ENCODE measurements at regions not wholly inside any gene's neighbourhood (a gene's known extent, or its start where the extent isn't known, plus 50 kb on each side); places are given as distances from the start of the nearest gene placed in this dataset.

GRCh38 chr2:387980-388421 lies 100.1 kb upstream of the ALKAL2 start:
- FAIRE-seq: no peak
- 60% methylated on average over 18 of the region's 18 CpGs for WGBS (ENCODE audit: insufficient coverage, insufficient replicate concordance, low lambda C conversion rate, missing lambda C conversion rate)

GRCh38 chr2:386406-387103 lies 98.7 kb upstream of the ALKAL2 start:
- no peak for ATAC-seq
- Histone ChIP-seq H3K27me3 (replicated peaks in 1 of 2; ENCODE audit: control insufficient read depth in 2 of 2, insufficient read depth in 2 of 2, low read length in 1 of 2) (no peaks in the 10 kb centered on the region), H3K9ac (ENCODE audit: control insufficient read depth, insufficient read depth, low read length) (no peak overlapping the region), H3K36me3 (ENCODE audit: control insufficient read depth in 2 of 2, insufficient read depth in 2 of 2, low read length in 1 of 2) (no peaks in the 10 kb centered on the region), H4K20me1 (ENCODE audit: control insufficient read depth, insufficient read depth) (no peaks in the 10 kb centered on the region), H2AFZ (ENCODE audit: control insufficient read depth, low read depth, low read length) (no peak overlapping the region), H3K27ac (ENCODE audit: control insufficient read depth, insufficient read depth) (no peak overlapping the region), H3K4me2 (ENCODE audit: control insufficient read depth, insufficient read depth) (no peak overlapping the region), H3K9me3 (replicated peaks; ENCODE audit: control insufficient read depth, insufficient read depth, low read length) (no peaks in the 10 kb centered on the region), H3K4me1 (ENCODE audit: control insufficient read depth, insufficient read depth, low read length) (no peaks in the 10 kb centered on the region), H3K4me3 (no peak overlapping the region), H3K79me2 (ENCODE audit: control insufficient read depth, insufficient read depth, low read length) (no peaks in the 10 kb centered on the region)
- in situ Hi-C loops (cut with MboI): no loop called here
- ChIA-PET SMC1A (ENCODE audit: uncharacterized antibody, unreplicated experiment) (no interaction called here), RAD21 (ENCODE audit: unreplicated experiment) (no interaction called here), CTCF (no interaction called here), POLR2A (no interaction called here)
- intact Hi-C loops (cut with micrococcal nuclease; ENCODE audit: unreplicated experiment): no loop called here
- 25% methylated on average over 7 of the region's 10 CpGs for WGBS (ENCODE audit: insufficient coverage, insufficient replicate concordance, low lambda C conversion rate, missing lambda C conversion rate)
- no peak for FAIRE-seq
- BruUV-seq (replicated peaks): no TSS peak
- DNase-seq (ENCODE audit: low read depth, low spot score): no peak
- no peak for TF ChIP-seq TARDBP (IDR thresholded peaks at IDR 0.05; ENCODE audit: borderline replicate concordance)
- TF ChIP-seq CHD4 (IDR thresholded peaks at IDR 0.05): no peak
- no peak for TF ChIP-seq YBX1 (IDR thresholded peaks at IDR 0.05)
- TF ChIP-seq, protein P1, sequence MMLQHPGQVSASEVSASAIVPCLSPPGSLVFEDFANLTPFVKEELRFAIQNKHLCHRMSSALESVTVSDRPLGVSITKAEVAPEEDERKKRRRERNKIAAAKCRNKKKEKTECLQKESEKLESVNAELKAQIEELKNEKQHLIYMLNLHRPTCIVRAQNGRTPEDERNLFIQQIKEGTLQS (IDR thresholded peaks at IDR 0.05; ENCODE audit: borderline replicate concordance, extremely low read depth, low read depth, low read length): no peak
- TF ChIP-seq, protein P2, sequence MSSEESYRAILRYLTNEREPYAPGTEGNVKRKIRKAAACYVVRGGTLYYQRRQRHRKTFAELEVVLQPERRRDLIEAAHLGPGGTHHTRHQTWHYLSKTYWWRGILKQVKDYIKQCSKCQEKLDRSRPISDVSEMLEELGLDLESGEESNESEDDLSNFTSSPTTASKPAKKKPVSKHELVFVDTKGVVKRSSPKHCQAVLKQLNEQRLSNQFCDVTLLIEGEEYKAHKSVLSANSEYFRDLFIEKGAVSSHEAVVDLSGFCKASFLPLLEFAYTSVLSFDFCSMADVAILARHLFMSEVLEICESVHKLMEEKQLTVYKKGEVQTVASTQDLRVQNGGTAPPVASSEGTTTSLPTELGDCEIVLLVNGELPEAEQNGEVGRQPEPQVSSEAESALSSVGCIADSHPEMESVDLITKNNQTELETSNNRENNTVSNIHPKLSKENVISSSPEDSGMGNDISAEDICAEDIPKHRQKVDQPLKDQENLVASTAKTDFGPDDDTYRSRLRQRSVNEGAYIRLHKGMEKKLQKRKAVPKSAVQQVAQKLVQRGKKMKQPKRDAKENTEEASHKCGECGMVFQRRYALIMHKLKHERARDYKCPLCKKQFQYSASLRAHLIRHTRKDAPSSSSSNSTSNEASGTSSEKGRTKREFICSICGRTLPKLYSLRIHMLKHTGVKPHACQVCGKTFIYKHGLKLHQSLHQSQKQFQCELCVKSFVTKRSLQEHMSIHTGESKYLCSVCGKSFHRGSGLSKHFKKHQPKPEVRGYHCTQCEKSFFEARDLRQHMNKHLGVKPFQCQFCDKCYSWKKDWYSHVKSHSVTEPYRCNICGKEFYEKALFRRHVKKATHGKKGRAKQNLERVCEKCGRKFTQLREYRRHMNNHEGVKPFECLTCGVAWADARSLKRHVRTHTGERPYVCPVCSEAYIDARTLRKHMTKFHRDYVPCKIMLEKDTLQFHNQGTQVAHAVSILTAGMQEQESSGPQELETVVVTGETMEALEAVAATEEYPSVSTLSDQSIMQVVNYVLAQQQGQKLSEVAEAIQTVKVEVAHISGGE (CRISPR knock-in tag; IDR thresholded peaks at IDR 0.05): no peak
- TF ChIP-seq TBL1XR1 (IDR thresholded peaks at IDR 0.05; ENCODE audit: low read depth, low read length): no peak
- no peak for TF ChIP-seq BRCA1 (IDR thresholded peaks at IDR 0.05; ENCODE audit: low read depth, low read length)
- TF ChIP-seq, protein P3, sequence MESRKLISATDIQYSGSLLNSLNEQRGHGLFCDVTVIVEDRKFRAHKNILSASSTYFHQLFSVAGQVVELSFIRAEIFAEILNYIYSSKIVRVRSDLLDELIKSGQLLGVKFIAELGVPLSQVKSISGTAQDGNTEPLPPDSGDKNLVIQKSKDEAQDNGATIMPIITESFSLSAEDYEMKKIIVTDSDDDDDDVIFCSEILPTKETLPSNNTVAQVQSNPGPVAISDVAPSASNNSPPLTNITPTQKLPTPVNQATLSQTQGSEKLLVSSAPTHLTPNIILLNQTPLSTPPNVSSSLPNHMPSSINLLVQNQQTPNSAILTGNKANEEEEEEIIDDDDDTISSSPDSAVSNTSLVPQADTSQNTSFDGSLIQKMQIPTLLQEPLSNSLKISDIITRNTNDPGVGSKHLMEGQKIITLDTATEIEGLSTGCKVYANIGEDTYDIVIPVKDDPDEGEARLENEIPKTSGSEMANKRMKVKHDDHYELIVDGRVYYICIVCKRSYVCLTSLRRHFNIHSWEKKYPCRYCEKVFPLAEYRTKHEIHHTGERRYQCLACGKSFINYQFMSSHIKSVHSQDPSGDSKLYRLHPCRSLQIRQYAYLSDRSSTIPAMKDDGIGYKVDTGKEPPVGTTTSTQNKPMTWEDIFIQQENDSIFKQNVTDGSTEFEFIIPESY (IDR thresholded peaks at IDR 0.05): no peak
- no peak for TF ChIP-seq ZNF384 (IDR thresholded peaks at IDR 0.05; ENCODE audit: borderline replicate concordance, low read depth, low read length)

More at GRCh38 chr2:387980-388421, 100.1 kb upstream of the ALKAL2 start:
- no peaks in the 10 kb centered on the region for H3K79me2 ChIP-seq (ENCODE audit: control insufficient read depth, insufficient read depth, low read length)
- intact Hi-C loops (cut with micrococcal nuclease; ENCODE audit: unreplicated experiment): no loop called here
- DNase-seq (ENCODE audit: low read depth, low spot score) (no peak), ATAC-seq (no peak)
- TF ChIP-seq BRCA1 (IDR thresholded peaks at IDR 0.05; ENCODE audit: low read depth, low read length): no peak
- TF ChIP-seq RAD21 (IDR thresholded peaks at IDR 0.05; ENCODE audit: insufficient read depth, low read depth, low read length): no peak
- TF ChIP-seq ZNF274 (IDR thresholded peaks at IDR 0.05; ENCODE audit: insufficient read depth, insufficient read length): no peak
- no peaks in the 10 kb centered on the region for H3K27me3 ChIP-seq (replicated peaks in 1 of 2; ENCODE audit: control insufficient read depth in 2 of 2, insufficient read depth in 2 of 2, low read length in 1 of 2)
- no peaks in the 10 kb centered on the region for H3K4me1 ChIP-seq (ENCODE audit: control insufficient read depth, insufficient read depth, low read length)
- SMC1A ChIA-PET (ENCODE audit: uncharacterized antibody, unreplicated experiment): no interaction called here
- no TSS peak for BruUV-seq (replicated peaks)
- H3K4me2 ChIP-seq (ENCODE audit: control insufficient read depth, insufficient read depth): no peak overlapping the region
- H3K27ac ChIP-seq (ENCODE audit: control insufficient read depth, insufficient read depth): no peak overlapping the region
- POLR2A ChIA-PET: no interaction called here
- no peak overlapping the region for H3K9ac ChIP-seq (ENCODE audit: control insufficient read depth, insufficient read depth, low read length)
- in situ Hi-C loops (cut with MboI): no loop called here
- RAD21 ChIA-PET (ENCODE audit: unreplicated experiment): no interaction called here
- H4K20me1 ChIP-seq (ENCODE audit: control insufficient read depth, insufficient read depth): no peaks in the 10 kb centered on the region
- no peak overlapping the region for H2AFZ ChIP-seq (ENCODE audit: control insufficient read depth, low read depth, low read length)
- no peaks in the 10 kb centered on the region for H3K9me3 ChIP-seq (replicated peaks; ENCODE audit: control insufficient read depth, insufficient read depth, low read length)
- H3K36me3 ChIP-seq (ENCODE audit: control insufficient read depth in 2 of 2, insufficient read depth in 2 of 2, low read length in 1 of 2): no peaks in the 10 kb centered on the region
- CTCF ChIA-PET: interaction anchor here (0.5 kb wide), 1 partner anchor 68 kb away, joined by 3 read pairs; no protein-coding TSS in a partner anchor
- H3K4me3 ChIP-seq: no peak overlapping the region

Data from GM12878 (cell line).